Stimulated activated CD8-positive, alpha-beta memory T cell treated with anti-CD3 and anti-CD28 coated beads, Interleukin-2, amount 100 ng/mL, for 48 hours (primary cell): ENCODE measurements at regions not wholly inside any gene's neighbourhood (a gene's known extent, or its start where the extent isn't known, plus 50 kb on each side); places are given as distances from the start of the nearest gene placed in this dataset.
"Not testable (repeated sequence)": the region's sequence is repeated elsewhere in the genome, so short reads cannot be mapped to it uniquely, and the experiment has no call there.

ENCODE experiments used
- DNase-seq, 2 donors: peaks; one replicate each; pipeline ENCODE4 v3.0.0-alpha.2; 2020; ENCODE audit warnings: low read depth in 2 of 2

DNA sequence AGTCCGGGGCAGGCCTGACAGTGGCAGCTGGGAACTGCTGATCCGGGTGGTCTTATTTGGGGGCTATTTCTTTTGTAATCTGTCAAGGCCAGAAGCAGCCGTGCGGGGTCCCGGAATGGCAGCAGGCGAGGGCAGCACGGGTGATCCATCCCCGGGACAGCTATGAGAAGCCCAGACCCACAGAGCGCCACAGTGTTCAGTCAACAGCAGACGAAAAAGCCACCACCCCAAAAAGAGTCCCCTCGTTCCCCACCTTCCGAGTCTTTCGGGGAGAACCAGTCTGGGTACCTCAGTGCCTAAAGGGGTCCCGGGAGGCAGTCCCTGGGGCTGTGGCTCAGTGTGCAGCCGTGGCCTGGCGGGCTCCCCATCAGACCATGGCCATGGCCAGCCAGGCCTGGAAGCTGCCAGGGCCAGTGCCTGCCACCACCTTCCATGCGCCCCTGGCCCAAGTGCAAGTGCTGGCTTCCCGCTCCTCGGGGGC lies 125.1 kb upstream of the KCTD7 start:
- DNase-seq: no peak

- DNase-seq: no peak
Observed at GRCh38 chr7:66504131-66504530, 124.5 kb upstream of the KCTD7 start.

DNA sequence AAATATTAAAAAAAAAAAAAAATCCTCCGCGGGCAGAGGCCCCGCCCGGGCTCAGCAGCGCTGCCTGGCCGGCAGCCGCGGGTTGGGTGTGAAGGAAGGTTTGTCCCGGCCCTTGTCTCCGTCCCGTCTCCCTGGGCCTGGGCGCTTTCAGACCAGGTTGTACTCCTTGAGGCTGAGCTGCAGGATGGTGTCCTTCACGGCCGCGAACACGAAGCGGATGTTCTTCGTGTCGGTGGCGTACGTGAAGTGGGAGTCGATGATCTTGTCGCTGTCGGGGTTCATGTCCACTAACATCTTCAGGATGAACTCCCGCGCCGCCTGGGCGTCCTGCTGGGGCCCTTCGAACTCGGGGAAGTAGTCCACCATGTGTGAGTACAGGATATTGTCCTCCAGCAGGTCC lies 123.7 kb upstream of the KCTD7 start:
- no peak for DNase-seq

DNA sequence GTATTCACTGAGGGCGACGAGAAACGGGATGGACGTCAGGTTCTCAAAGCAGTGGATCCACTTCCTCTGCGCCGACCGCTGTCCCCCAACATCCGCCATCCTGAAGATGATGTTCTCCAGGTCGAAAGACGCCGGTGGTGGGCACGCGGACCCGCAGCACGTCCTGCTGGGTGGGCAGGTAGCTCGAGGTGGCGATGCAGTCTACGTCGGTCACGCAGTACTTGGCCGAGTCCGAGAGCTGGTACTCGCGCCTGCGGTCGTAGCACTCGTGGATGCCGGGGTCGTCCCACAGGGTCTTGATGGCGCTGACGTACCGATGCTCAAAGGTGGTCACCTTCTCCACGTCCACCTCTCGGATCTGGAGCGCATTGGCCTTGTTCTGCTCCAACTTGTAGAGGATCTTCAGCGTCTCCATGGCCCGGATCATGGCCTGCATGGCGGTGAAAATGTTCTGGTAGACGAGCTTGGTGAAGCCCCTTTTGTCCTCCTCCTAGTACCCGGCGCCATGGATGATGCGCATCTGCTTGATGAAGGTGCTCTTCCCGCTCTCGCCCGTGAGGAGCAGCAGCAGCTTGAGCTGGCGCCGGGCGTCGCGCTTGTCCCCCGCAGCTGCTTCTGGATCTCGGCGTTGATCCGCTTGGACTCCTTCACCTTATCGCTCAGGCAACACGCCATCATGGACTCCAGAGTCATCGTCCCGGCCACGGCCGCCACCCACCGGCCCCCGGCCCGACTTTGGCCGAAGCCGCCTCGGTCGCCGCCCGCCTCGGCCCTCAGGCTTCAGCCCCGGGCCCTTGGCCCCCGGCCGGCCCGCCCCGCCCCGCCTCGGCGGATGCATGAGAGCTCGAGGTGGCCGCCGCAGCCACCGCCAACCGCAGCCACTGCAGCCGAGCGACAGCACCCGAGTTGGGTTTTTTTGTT lies 122.9 kb upstream of the KCTD7 start:
- no peak for DNase-seq

GRCh38 chr7:66506703-66507102 lies 122.0 kb upstream of the KCTD7 start:
- not testable (repeated sequence) for DNase-seq

DNA sequence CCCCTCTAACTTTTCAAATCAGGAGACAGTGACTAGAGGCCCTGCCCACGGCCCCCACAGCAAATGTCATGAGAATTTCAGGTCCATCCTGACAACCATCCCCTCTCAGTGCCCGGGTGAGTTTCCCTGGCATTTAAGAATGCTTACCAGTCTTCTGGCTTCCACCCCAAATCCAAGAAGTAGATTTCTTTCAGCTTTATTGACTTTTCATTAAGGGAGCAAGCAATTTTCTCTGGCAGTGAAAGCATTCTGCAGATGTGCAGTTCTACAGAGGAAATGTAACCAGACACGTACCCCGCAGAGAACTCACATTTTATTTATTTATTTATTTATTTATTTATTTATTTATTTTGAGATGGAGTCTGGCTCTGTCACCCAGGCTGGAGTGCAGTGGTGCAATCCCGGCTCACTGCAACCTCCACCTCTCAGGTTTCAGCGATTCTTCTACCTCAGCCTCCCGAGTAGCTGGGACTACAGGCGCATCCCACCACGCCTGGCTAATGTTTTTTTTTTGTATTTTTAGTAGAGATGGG lies 120.9 kb upstream of the KCTD7 start:
- DNase-seq: no peak

- DNase-seq: no peak
Observed at GRCh38 chr7:66508431-66508830, 120.2 kb upstream of the KCTD7 start.

GRCh38 chr7:66514050-66514449 lies 114.6 kb upstream of the KCTD7 start:
- DNase-seq: no peak

DNA sequence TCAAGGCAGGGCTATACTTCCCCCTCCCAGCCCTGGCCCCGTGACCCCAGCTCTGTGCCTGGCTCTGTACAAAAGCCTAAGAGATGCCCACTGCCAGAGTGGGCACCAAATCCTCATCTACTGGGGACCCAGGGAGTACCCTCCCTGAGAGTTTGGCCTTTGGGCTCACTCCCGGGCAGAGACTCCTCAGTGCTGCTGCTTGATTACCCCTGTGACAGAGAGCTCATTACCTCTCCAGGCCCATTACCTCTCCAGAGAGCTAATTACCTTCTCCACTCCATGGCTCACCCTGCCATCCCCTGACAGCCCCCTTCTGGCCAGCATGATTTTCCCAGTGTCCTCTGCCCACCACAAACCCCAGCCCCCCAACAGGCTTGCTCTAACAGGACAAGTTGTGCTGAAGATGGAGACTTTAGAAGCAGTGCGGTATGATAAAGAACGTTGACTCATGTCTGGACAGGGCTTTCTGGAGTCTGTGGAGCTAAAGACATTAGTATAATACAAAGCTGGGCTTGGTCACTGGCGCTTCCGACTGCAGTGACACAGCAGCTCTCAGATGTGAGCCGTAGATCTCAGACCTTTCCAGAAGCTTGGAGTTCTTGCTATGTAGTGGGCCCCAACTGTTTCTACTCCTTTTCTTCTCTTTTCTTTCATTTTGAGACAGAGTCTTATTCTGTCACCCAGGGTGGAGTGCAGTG lies 111.3 kb upstream of the KCTD7 start:
- no peak for DNase-seq

- DNase-seq: no peak
Observed at GRCh38 chr7:66518151-66518691, 110.5 kb upstream of the KCTD7 start.

DNA sequence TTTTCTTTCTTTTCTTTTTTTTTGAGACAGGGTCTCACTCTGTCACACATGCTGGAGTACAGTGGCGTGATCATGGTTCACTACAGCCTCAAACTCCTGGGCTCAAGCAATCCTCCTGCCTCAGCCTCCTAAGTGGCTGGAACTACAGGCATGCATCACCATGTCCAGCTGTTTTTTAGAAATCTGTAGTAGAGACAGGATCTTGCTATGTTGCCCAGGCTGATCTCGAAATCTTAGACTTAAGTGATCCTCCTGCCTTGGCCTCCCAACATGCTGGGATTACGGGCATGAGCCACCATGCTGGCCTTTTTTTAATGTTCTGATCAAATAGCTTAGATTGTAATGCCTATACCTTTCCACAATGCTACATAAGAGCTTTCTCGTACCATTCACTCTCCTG lies 107.0 kb upstream of the KCTD7 start:
- DNase-seq: no peak

DNA sequence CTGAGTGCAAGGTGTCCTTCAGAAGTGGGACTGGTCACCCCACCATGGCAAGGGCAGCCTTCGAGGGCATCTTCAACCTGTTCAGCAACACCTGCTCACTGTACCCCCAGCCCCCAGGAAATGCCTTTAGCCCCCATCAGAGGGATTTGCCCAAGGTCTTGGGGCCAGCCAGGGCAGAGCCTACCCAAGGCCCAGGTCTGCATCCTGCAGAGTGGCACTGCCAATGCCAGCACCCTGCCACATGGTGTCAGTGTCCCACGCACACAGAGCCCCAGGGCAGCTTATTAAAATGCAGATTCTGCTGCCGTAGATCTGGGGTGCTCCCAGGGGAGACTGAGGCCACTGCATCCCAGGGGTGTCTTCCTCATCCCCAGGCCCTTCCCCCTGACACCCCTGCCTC lies 106.2 kb upstream of the KCTD7 start:
- DNase-seq: no peak

DNA sequence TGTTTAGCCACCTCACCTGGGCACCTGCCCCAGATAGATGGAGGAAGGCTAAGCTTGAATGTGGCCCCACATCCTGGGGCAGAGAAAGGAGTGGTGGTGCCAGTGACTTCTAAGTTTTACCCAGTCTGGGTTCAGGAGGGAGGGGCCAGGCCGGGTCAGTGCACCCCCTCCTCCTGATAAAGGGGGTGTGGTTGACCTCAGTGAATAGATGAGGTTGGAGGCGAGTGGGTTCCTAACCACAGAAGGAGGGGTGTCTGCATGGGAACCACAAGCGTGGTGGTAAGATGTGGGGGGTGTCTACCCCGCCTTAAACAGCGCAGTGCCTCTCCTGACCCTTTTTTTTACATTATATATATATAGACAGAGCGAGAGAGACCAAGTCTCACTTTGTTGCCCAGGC lies 105.3 kb upstream of the KCTD7 start:
- no peak for DNase-seq

GRCh38 chr7:66524738-66525137 lies 103.9 kb upstream of the KCTD7 start:
- DNase-seq: no peak

GRCh38 chr7:66526782-66527181 lies 101.9 kb upstream of the KCTD7 start:
- not testable (repeated sequence) for DNase-seq

GRCh38 chr7:66528652-66529051 lies 100.0 kb upstream of the KCTD7 start:
- DNase-seq: no peak

- no peak for DNase-seq
Observed at GRCh38 chr7:66529883-66530610, 98.6 kb upstream of the KCTD7 start.

- DNase-seq: no peak
Observed at GRCh38 chr7:66535414-66536329, 93.0 kb upstream of the KCTD7 start.

DNA sequence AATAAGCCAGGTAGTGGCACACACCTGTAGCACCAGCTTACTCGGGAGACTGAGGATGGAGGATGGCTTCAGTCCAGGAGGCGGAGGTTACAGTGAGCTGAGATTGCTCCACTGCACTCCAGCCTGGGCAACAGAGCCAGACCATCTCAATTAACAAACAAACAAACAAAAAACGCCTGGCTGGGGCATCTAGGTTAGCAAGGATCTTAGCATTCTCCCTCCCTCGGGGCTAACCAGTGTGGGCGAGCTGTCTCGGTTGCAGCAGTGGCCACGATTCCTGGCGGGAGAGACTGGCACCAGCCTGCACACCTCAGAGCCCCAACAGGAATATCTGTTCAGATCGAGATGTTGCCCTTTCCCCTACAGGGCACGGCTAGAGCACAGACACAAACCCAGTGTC lies 91.3 kb upstream of the KCTD7 start:
- DNase-seq: no peak

GRCh38 chr7:66537876-66538275 lies 90.8 kb upstream of the KCTD7 start:
- no peak for DNase-seq

DNA sequence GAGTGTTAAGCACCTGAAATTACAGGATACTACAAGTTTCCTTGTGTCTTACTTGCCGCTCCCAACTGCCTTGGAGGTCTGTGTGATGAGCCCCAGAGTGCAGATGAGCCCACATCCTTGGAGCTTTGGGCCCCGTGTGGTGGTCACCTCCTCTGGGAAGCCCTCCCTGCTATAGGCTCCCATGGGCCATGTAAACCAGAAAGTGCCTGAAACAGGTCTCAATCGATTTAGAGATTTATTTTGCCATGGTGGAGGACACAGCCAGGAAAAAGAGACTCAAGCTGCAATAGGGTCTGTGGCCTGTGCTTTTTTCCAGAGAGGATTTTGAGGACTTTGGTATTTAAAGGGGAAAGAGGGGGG lies 89.4 kb upstream of the KCTD7 start:
- no peak for DNase-seq
